Activated CD4-positive, CD25-positive, alpha-beta regulatory T cell treated with anti-CD3 and anti-CD28 coated beads, Interleukin-2, amount 50 U/mL, for 16 hours (primary cell): ENCODE measurements at regions not wholly inside any gene's neighbourhood (a gene's known extent, or its start where the extent isn't known, plus 50 kb on each side); places are given as distances from the start of the nearest gene placed in this dataset.

Source experiments
- DNase-seq: peaks from one replicate; pipeline ENCODE4 v3.0.0-alpha.2; 2020; ENCODE audit warnings: low read depth, low spot score

GRCh38 chr1:82897549-82897948, 1096.8 kb downstream of the ADGRL2 start:
- DNase-seq, result no peak

GRCh38 chr1:82896036-82896435, 1095.3 kb downstream of the ADGRL2 start:
- DNase-seq, result no peak

- no peak for DNase-seq
These were observed 1093.9 kb downstream of the ADGRL2 start for GRCh38 chr1:82894635-82895034.

- DNase-seq, result no peak
These were observed 1093.2 kb downstream of the ADGRL2 start for GRCh38 chr1:82893712-82894470.

- DNase-seq, result no peak
These were observed 1079.8 kb downstream of the ADGRL2 start for GRCh38 chr1:82880506-82880905.

GRCh38 chr1:82879701-82880305, 1079.1 kb downstream of the ADGRL2 start:
- DNase-seq, result no peak

- DNase-seq, result no peak
These were observed 1074.4 kb downstream of the ADGRL2 start for GRCh38 chr1:82875170-82875569.

GRCh38 chr1:82874041-82874440, 1073.3 kb downstream of the ADGRL2 start:
- no peak for DNase-seq

GRCh38 chr1:82870332-82870731, 1069.6 kb downstream of the ADGRL2 start:
- DNase-seq, result no peak

GRCh38 chr1:82867781-82868180, 1067.0 kb downstream of the ADGRL2 start:
- DNase-seq, result no peak

- DNase-seq, result no peak
These were observed 1061.0 kb downstream of the ADGRL2 start for GRCh38 chr1:82861749-82862148.

GRCh38 chr1:82858031-82858430, 1057.3 kb downstream of the ADGRL2 start:
- no peak for DNase-seq

GRCh38 chr1:82849460-82849859, 1048.7 kb downstream of the ADGRL2 start:
- DNase-seq, result no peak

- no peak for DNase-seq
These were observed 1047.3 kb downstream of the ADGRL2 start for GRCh38 chr1:82848043-82848442.

GRCh38 chr1:82845866-82846265, 1045.1 kb downstream of the ADGRL2 start:
- no peak for DNase-seq

GRCh38 chr1:82844911-82845827, 1044.4 kb downstream of the ADGRL2 start:
- DNase-seq, result no peak

GRCh38 chr1:82844447-82844846, 1043.7 kb downstream of the ADGRL2 start:
- DNase-seq, result no peak

- DNase-seq, result no peak
These were observed 1043.1 kb downstream of the ADGRL2 start for GRCh38 chr1:82843876-82844275.

GRCh38 chr1:82840192-82840591, 1039.5 kb downstream of the ADGRL2 start:
- no peak for DNase-seq

- no peak for DNase-seq
These were observed 1037.2 kb downstream of the ADGRL2 start for GRCh38 chr1:82837766-82838465.

- DNase-seq, result no peak
These were observed 1036.4 kb downstream of the ADGRL2 start for GRCh38 chr1:82836973-82837680.
